Mammary epithelial cell (primary cell): ENCODE measurements at regions not wholly inside any gene's neighbourhood (a gene's known extent, or its start where the extent isn't known, plus 50 kb on each side); places are given as distances from the start of the nearest gene placed in this dataset.

Source experiments
- CTCF ChIP-seq, 2 donors: IDR thresholded peaks in 1 of 2; conservative IDR thresholded peaks in 1 of 2; 2 replicates each; pipeline ENCODE4 v1.5.1; 2011 to 2012; ENCODE audit warnings: inconsistent platforms in 2 of 2, low read length in 2 of 2, mild to moderate bottlenecking in 2 of 2, control low read depth in 1 of 2, low read depth in 1 of 2; ENCODE audit not compliant: insufficient read depth in 1 of 2; ENCODE audit errors: extremely low read depth in 1 of 2
- EZH2 ChIP-seq: IDR thresholded peaks from 2 replicates; pipeline ENCODE4 v1.6.1; 2012; ENCODE audit warnings: low read length, inconsistent platforms, borderline replicate concordance

GRCh38 chr7:4550117-4550516, 132.0 kb upstream of the FOXK1 start:
- TF ChIP-seq CTCF (conservative IDR thresholded peaks at IDR 0.05 in 1 of 2, IDR thresholded peaks at IDR 0.05 in 1 of 2; ENCODE audit: extremely low read depth in 1 of 2, insufficient read depth in 1 of 2, low read depth in 1 of 2, low read length in 2 of 2), result no peak
- TF ChIP-seq EZH2, result no peak
